Mesendoderm (in vitro differentiated cells): ENCODE measurements at regions not wholly inside any gene's neighbourhood (a gene's known extent, or its start where the extent isn't known, plus 50 kb on each side); places are given as distances from the start of the nearest gene placed in this dataset.
A peak's percentile ranks its signal among the peaks of the same experiment; 100 is the strongest.

Experiments
- DNase-seq: peaks from one replicate; pipeline ENCODE4 v3.0.0; 2013
- H2AK5ac ChIP-seq: 2 replicates; pipeline ENCODE4 v1.6.1; 2013; ENCODE audit warnings: low read length, inconsistent platforms
- H2BK120ac ChIP-seq: 2 replicates; pipeline ENCODE4 v1.6.1; 2013; ENCODE audit warnings: low read depth, mild to moderate bottlenecking, low read length, moderate library complexity, mixed read lengths
- H2BK15ac ChIP-seq: replicated peaks from 2 replicates; pipeline ENCODE4 v1.6.1; 2013; ENCODE audit warnings: low read depth, mild to moderate bottlenecking, moderate library complexity
- H2BK5ac ChIP-seq: 2 replicates; pipeline ENCODE4 v1.6.1; 2013; ENCODE audit warnings: low read length, inconsistent platforms
- H3K18ac ChIP-seq: 2 replicates; pipeline ENCODE4 v1.6.1; 2013; ENCODE audit warnings: mild to moderate bottlenecking, low read length, mixed read lengths
- H3K23ac ChIP-seq: one replicate; pipeline ENCODE4 v1.6.1; 2013; ENCODE audit warnings: low read length
- H3K27ac ChIP-seq: 2 replicates; pipeline ENCODE4 v1.5.1; 2013; ENCODE audit warnings: low read depth, mild to moderate bottlenecking, inconsistent platforms, low read length, moderate library complexity
- H3K27me3 ChIP-seq: 2 replicates; pipeline ENCODE4 v1.6.1; 2013; ENCODE audit warnings: low read length, control low read depth, mild to moderate bottlenecking, inconsistent platforms; ENCODE audit not compliant: insufficient read depth, poor library complexity
- H3K36me3 ChIP-seq: 2 replicates; pipeline ENCODE4 v1.6.1; 2013; ENCODE audit warnings: low read length, inconsistent platforms; ENCODE audit not compliant: control insufficient read depth, insufficient read depth
- H3K4ac ChIP-seq: one replicate; pipeline ENCODE4 v1.6.1; 2013; ENCODE audit warnings: low read depth, mild to moderate bottlenecking, low read length, moderate library complexity
- H3K4me1 ChIP-seq: 2 replicates; pipeline ENCODE4 v1.6.1; 2013; ENCODE audit warnings: low read depth, low read length, inconsistent platforms; ENCODE audit not compliant: control insufficient read depth
- H3K4me2 ChIP-seq: 2 replicates; pipeline ENCODE4 v1.6.1; 2013; ENCODE audit warnings: low read length
- H3K4me3 ChIP-seq: 2 replicates; pipeline ENCODE4 v1.5.1; 2013; ENCODE audit warnings: mild to moderate bottlenecking, low read length
- H3K56ac ChIP-seq: one replicate; pipeline ENCODE4 v1.6.1; 2013; ENCODE audit warnings: low read length
- H3K79me1 ChIP-seq: 2 replicates; pipeline ENCODE4 v1.6.1; 2013; ENCODE audit warnings: low read length, inconsistent platforms
- H3K79me2 ChIP-seq: 2 replicates; pipeline ENCODE4 v1.6.1; 2013; ENCODE audit warnings: mild to moderate bottlenecking, low read length; ENCODE audit not compliant: control insufficient read depth, insufficient read depth
- H3K9ac ChIP-seq: 2 replicates; pipeline ENCODE4 v1.6.1; 2013; ENCODE audit warnings: low read length, inconsistent platforms
- H4K5ac ChIP-seq: one replicate; pipeline ENCODE4 v1.6.1; 2013; ENCODE audit warnings: low read length
- H4K8ac ChIP-seq: one replicate; pipeline ENCODE4 v1.6.1; 2013; ENCODE audit warnings: low read depth, mild to moderate bottlenecking, control low read depth, low read length, moderate library complexity
- WGBS: extraction: QIAGEN DNeasy Blood & Tissue Kit; methylation state at CpG from one replicate; pipeline ENCODE4 v1.1.7; 2013; ENCODE audit warnings: low lambda C conversion rate, missing lambda C conversion rate; ENCODE audit not compliant: insufficient coverage; ENCODE audit errors: extremely low coverage; 5-methylcytosine and 5-hydroxymethylcytosine counted together

GRCh38 chr10:106454233-106454632 is 710.3 kb downstream of the SORCS1 start:
- H2BK5ac ChIP-seq = no peak overlapping the region
- H3K79me2 ChIP-seq = no peaks in the 10 kb centered on the region
- no peaks in the 10 kb centered on the region for H3K4me1 ChIP-seq
- DNase-seq = no peak
- no peak overlapping the region for H4K8ac ChIP-seq
- no peak overlapping the region for H3K27ac ChIP-seq
- H2BK120ac ChIP-seq = no peak overlapping the region
- H3K4me3 ChIP-seq = no peak overlapping the region
- H2AK5ac ChIP-seq = no peak overlapping the region
- no peak overlapping the region for H2BK15ac ChIP-seq
- H3K18ac ChIP-seq = no peak overlapping the region
- no peak overlapping the region for H4K5ac ChIP-seq
- H3K27me3 ChIP-seq = no peaks in the 10 kb centered on the region
- no CpG with 5 or more reads among the region's 3 CpGs for WGBS
- no peaks in the 10 kb centered on the region for H3K79me1 ChIP-seq
- H3K4ac ChIP-seq = no peak overlapping the region
- no peak overlapping the region for H3K9ac ChIP-seq
- H3K23ac ChIP-seq = no peak overlapping the region
- H3K36me3 ChIP-seq = no peaks in the 10 kb centered on the region
- H3K4me2 ChIP-seq = no peak overlapping the region
- no peak overlapping the region for H3K56ac ChIP-seq

GRCh38 chr10:106450966-106451365 is 713.5 kb downstream of the SORCS1 start:
- no peaks in the 10 kb centered on the region for H3K4me1 ChIP-seq
- H4K5ac ChIP-seq = no peak overlapping the region
- H3K56ac ChIP-seq = no peak overlapping the region
- no peaks in the 10 kb centered on the region for H3K79me2 ChIP-seq
- H2AK5ac ChIP-seq = no peak overlapping the region
- no peak overlapping the region for H2BK5ac ChIP-seq
- H3K4ac ChIP-seq = no peak overlapping the region
- DNase-seq = no peak
- WGBS = no CpG with 5 or more reads among the region's 1 CpG
- no peaks in the 10 kb centered on the region for H3K79me1 ChIP-seq
- no peak overlapping the region for H3K23ac ChIP-seq
- H3K27ac ChIP-seq = no peak overlapping the region
- H3K36me3 ChIP-seq = no peaks in the 10 kb centered on the region
- no peak overlapping the region for H3K9ac ChIP-seq
- no peak overlapping the region for H3K18ac ChIP-seq
- no peak overlapping the region for H3K4me3 ChIP-seq
- H3K27me3 ChIP-seq = no peaks in the 10 kb centered on the region
- no peak overlapping the region for H3K4me2 ChIP-seq
- H2BK15ac ChIP-seq = no peak overlapping the region
- no peak overlapping the region for H2BK120ac ChIP-seq
- H4K8ac ChIP-seq = no peak overlapping the region

- Histone ChIP-seq H3K27me3 (no peaks in the 10 kb centered on the region), H3K9ac (no peak overlapping the region)
Observed at GRCh38 chr10:106446920-106447319, 717.6 kb downstream of the SORCS1 start.

GRCh38 chr10:106442223-106442622 is 722.3 kb downstream of the SORCS1 start:
- H4K5ac ChIP-seq = no peak overlapping the region
- no peak overlapping the region for H3K9ac ChIP-seq
- H3K4me1 ChIP-seq = no peaks in the 10 kb centered on the region
- WGBS = no CpG with 5 or more reads among the region's 2 CpGs
- no peak overlapping the region for H2BK5ac ChIP-seq
- no peak overlapping the region for H3K4ac ChIP-seq
- H4K8ac ChIP-seq = no peak overlapping the region
- no peak overlapping the region for H3K18ac ChIP-seq
- no peak for DNase-seq
- H3K27me3 ChIP-seq = no peaks in the 10 kb centered on the region
- H3K4me2 ChIP-seq = no peak overlapping the region
- H3K79me2 ChIP-seq = no peaks in the 10 kb centered on the region
- H3K36me3 ChIP-seq = no peaks in the 10 kb centered on the region
- H3K27ac ChIP-seq = no peak overlapping the region
- H2BK120ac ChIP-seq = no peak overlapping the region
- H3K79me1 ChIP-seq = no peaks in the 10 kb centered on the region
- no peak overlapping the region for H2AK5ac ChIP-seq
- H2BK15ac ChIP-seq = no peak overlapping the region
- H3K23ac ChIP-seq = no peak overlapping the region
- no peak overlapping the region for H3K4me3 ChIP-seq
- H3K56ac ChIP-seq = no peak overlapping the region

More at GRCh38 chr10:106446920-106447319, 717.6 kb downstream of the SORCS1 start:
- no peak for DNase-seq
- H3K4me1 ChIP-seq = no peaks in the 10 kb centered on the region
- H4K5ac ChIP-seq = no peak overlapping the region
- H3K4me3 ChIP-seq = no peak overlapping the region
- H3K23ac ChIP-seq = no peak overlapping the region
- H3K4me2 ChIP-seq = no peak overlapping the region
- H2BK5ac ChIP-seq = no peak overlapping the region
- no peak overlapping the region for H2AK5ac ChIP-seq
- H3K79me2 ChIP-seq = no peaks in the 10 kb centered on the region
- H3K79me1 ChIP-seq = no peaks in the 10 kb centered on the region
- no peak overlapping the region for H3K56ac ChIP-seq
- no peak overlapping the region for H3K18ac ChIP-seq
- no peak overlapping the region for H2BK120ac ChIP-seq
- H2BK15ac ChIP-seq = no peak overlapping the region
- H4K8ac ChIP-seq = no peak overlapping the region
- no peak overlapping the region for H3K27ac ChIP-seq
- no peak overlapping the region for H3K4ac ChIP-seq
- no peaks in the 10 kb centered on the region for H3K36me3 ChIP-seq

- H3K27ac ChIP-seq = no peak overlapping the region
- peak; percentile 61 for DNase-seq
- WGBS = no CpG with 5 or more reads among the region's 4 CpGs
Observed at GRCh38 chr10:106440767-106441166, 723.7 kb downstream of the SORCS1 start.

GRCh38 chr10:106440355-106440754 is 724.2 kb downstream of the SORCS1 start:
- H3K79me2 ChIP-seq = no peaks in the 10 kb centered on the region
- no peaks in the 10 kb centered on the region for H3K79me1 ChIP-seq
- no peak overlapping the region for H4K5ac ChIP-seq
- DNase-seq = no peak
- no peak overlapping the region for H3K4me2 ChIP-seq
- no peaks in the 10 kb centered on the region for H3K27me3 ChIP-seq
- no CpG with 5 or more reads among the region's 2 CpGs for WGBS
- no peak overlapping the region for H3K4me3 ChIP-seq
- H3K56ac ChIP-seq = no peak overlapping the region
- H3K18ac ChIP-seq = peak overlapping the region; percentile 12
- H3K36me3 ChIP-seq = no peaks in the 10 kb centered on the region
- no peaks in the 10 kb centered on the region for H3K4me1 ChIP-seq
- no peak overlapping the region for H3K27ac ChIP-seq
- H2BK15ac ChIP-seq = no peak overlapping the region
- H3K23ac ChIP-seq = no peak overlapping the region
- H3K9ac ChIP-seq = no peak overlapping the region
- no peak overlapping the region for H2BK120ac ChIP-seq
- no peak overlapping the region for H2AK5ac ChIP-seq
- no peak overlapping the region for H3K4ac ChIP-seq
- H4K8ac ChIP-seq = no peak overlapping the region
- no peak overlapping the region for H2BK5ac ChIP-seq

More at GRCh38 chr10:106440767-106441166, 723.7 kb downstream of the SORCS1 start:
- Histone ChIP-seq H3K18ac (no peak overlapping the region), H3K27me3 (no peaks in the 10 kb centered on the region), H3K9ac (no peak overlapping the region), H2BK5ac (no peak overlapping the region), H3K4me1 (no peaks in the 10 kb centered on the region), H2AK5ac (no peak overlapping the region), H3K23ac (no peak overlapping the region), H3K4me3 (no peak overlapping the region), H3K56ac (no peak overlapping the region), H2BK120ac (no peak overlapping the region), H4K8ac (no peak overlapping the region), H3K79me1 (no peaks in the 10 kb centered on the region), H2BK15ac (no peak overlapping the region), H3K79me2 (no peaks in the 10 kb centered on the region), H4K5ac (no peak overlapping the region), H3K4me2 (no peak overlapping the region), H3K36me3 (no peaks in the 10 kb centered on the region), H3K4ac (no peak overlapping the region)
